22Rv1 (cell line): ENCODE measurements at regions not wholly inside any gene's neighbourhood (a gene's known extent, or its start where the extent isn't known, plus 50 kb on each side); places are given as distances from the start of the nearest gene placed in this dataset.

ENCODE experiments used
- H3K27ac ChIP-seq: fragments of 450-650 bp; 2 replicates; pipeline ENCODE4 v1.5.1; 2017
- ZFX ChIP-seq: fragments of 450-650 bp; IDR thresholded peaks from 2 replicates; pipeline ENCODE4 v1.6.1; 2017; ENCODE audit warnings: antibody characterized with exemption, borderline replicate concordance
- TF ChIP-seq, protein P1 (sequence below): fragments of 450-650 bp; IDR thresholded peaks from 2 replicates; pipeline ENCODE4 v1.5.1; 2017; ENCODE audit warnings: mild to moderate bottlenecking

DNA sequence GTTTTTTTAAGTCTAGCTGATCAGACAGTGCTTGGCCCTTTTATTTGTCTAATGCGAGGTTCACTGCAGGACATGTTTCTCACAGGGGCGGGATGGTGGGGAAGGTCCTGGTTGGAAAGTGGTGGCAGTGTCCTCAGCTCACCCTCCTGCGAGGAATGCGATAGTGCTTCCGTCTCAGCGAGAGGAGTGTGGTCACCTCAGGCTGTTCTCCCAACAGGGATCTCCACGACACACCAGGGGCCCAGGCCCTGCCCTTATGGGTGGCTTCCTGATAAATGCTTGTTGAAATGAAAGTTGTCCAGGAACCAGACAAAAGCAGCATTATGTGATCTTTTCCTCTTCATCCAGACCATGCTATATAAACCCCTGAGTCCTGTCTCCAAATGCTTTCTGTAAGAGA lies 70.1 kb downstream of the BOLA3 start:
- no peak overlapping the region for H3K27ac ChIP-seq

DNA sequence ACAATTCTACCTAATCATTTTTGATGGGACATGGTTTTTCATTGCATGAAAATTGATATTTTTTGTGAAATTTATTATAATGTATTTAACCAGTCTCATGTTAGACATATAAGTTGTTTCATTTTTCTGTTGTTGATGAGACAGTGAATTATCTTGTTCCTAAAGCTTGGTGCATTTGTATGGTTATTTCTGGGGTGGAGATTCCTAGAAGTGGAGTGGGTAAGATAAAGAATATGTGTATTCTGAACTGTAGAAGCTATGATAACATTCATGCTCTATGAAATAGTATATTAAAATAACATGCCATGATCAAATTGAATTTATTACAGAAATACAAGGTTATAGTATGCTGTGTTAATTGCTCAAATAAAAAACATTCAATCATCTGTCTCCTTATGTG lies 69.2 kb downstream of the BOLA3 start:
- TF ChIP-seq, protein P1, sequence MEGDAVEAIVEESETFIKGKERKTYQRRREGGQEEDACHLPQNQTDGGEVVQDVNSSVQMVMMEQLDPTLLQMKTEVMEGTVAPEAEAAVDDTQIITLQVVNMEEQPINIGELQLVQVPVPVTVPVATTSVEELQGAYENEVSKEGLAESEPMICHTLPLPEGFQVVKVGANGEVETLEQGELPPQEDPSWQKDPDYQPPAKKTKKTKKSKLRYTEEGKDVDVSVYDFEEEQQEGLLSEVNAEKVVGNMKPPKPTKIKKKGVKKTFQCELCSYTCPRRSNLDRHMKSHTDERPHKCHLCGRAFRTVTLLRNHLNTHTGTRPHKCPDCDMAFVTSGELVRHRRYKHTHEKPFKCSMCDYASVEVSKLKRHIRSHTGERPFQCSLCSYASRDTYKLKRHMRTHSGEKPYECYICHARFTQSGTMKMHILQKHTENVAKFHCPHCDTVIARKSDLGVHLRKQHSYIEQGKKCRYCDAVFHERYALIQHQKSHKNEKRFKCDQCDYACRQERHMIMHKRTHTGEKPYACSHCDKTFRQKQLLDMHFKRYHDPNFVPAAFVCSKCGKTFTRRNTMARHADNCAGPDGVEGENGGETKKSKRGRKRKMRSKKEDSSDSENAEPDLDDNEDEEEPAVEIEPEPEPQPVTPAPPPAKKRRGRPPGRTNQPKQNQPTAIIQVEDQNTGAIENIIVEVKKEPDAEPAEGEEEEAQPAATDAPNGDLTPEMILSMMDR, result no peak
- no peak for TF ChIP-seq ZFX
- no peak overlapping the region for H3K27ac ChIP-seq

More for the DNA sequence above, 70.1 kb downstream of the BOLA3 start:
- TF ChIP-seq ZFX, result no peak
- TF ChIP-seq, protein P1, result no peak

DNA sequence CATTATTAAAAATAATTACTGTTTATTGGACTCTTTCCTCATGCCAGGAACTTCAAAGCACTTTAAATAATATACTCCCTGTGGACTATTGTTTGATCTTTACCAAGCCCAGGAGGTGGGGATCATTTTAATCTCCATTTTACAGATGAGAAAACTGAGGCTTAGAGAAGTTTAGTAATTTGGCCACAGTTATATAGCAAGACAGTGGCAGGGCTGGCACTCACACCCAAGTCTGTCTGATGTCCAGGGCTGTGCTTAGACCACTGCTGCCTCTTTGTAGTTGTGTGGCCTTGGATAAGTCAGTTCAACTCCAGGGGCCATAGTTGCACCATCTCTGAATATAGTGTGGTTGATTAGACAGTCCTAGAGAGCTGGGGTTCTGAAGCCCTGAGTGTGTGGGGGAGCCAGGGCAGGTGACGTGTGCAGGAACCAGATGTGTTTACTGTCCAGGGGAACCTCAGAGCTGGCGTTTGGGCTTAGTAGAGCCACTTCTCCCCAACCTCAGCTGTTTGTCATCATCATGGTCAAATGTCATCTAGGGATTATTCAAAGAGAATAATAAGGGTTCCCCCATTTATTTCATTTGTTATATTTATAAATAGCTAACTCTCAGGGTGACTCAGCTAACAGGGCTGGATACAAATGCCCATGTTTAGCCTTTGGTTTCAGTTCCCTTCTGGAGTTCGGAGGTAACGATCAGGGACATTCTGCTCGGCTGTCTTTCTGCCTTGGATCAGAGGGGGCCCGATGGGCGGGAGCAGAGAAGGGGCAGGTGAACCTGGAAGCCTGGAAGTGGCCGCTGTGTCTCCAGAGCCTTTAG lies 68.0 kb downstream of the BOLA3 start:
- no peak overlapping the region for H3K27ac ChIP-seq

DNA sequence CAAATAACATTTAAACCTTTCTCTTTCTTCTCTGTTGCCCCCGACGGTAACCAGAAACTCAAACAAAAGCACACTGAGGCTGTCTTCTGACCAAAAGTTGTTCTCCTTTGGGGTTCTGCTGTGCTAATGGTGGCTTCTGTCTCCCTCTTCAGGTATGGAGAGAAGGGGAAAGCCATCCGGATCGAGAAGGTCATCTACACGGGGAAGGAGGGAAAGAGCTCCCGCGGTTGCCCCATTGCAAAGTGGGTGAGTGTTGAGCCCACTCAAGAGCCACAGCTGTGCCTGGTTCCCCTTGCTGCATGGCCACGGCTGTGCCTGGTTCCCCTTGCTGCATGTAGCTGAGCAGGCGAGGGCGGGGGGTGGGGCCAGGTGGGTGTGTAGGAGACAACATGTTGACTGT lies 67.4 kb downstream of the BOLA3 start:
- H3K27ac ChIP-seq, result no peak overlapping the region

More for the DNA sequence above, 68.0 kb downstream of the BOLA3 start:
- no peak for TF ChIP-seq ZFX
- TF ChIP-seq, protein P1, result no peak

DNA sequence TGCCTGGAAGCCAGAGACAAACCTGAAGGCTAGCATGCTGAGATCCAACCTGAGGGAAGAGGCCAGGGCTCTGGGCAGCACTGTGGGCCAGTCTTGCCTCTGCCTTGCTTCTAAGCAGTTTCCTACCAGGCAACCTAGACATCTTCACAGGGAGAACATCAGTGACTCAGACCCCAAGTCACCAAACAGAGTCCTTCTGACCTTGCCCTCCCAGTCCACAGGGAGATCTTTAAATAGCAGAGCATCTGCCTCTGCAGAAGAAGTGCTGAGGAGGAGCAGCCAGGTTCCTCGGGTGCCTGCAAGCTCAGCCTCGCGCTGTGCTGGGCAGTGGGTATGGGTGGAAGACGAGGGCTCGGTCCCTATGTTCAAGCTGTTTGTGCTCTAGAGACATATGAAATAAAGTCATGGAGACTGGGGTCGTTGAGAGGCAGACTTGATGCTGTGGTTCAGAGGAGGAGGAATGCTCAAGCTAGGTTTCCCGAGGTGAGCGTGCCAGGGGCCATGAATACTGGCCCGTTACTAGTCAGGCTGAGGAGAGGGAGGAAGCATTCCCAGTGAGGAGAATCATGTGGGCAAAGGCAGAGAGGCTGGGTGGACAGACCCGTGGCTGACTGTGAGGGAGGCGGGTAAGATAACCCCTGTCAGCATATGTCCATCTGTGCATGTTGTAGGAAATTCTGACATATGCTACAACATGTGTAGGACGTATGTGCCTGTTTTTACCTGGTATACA lies 66.5 kb downstream of the BOLA3 start:
- no peak for TF ChIP-seq ZFX
- TF ChIP-seq, protein P1, result no peak
- H3K27ac ChIP-seq, result no peak overlapping the region

More for the DNA sequence above, 67.4 kb downstream of the BOLA3 start:
- TF ChIP-seq, protein P1, result no peak
- no peak for TF ChIP-seq ZFX

DNA sequence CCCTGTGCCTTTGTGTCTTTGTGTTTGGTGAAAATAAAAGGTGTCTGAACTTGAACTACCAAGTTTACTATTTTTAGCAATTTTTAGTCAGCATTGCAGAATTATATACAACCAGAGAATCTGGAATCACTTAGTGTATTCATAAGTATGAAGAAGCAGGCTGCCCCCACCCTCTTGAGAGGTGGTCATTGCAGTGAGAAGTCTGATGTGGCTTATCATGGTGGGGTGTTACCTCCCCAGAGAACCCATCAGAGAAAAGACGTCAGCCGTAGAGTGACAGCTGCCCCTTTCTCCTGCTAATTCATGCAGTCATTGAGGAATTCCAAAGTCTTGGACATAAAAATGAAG lies 66.0 kb downstream of the BOLA3 start:
- TF ChIP-seq, protein P1, result no peak
- TF ChIP-seq ZFX, result no peak
- H3K27ac ChIP-seq, result no peak overlapping the region

DNA sequence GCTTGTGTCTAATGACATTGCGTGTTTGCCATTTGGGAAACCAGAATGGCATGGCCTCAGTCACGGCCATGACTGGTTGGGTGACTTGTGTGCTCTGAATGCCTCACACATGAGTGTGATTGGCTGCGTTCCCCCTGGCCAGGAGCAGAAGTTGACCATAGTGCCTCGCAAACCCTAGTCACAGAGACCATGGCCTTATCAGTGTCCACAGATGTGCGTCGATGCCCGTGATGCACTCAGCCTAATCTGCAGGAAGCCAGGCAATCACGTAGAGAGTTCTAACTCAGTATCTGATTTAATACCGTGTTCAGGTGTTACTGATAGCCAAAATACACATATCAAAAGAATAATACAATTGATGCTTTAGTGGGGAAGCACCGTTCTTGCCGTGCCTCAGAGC lies 64.0 kb downstream of the BOLA3 start:
- no peak overlapping the region for H3K27ac ChIP-seq
- TF ChIP-seq, protein P1, result no peak
- TF ChIP-seq ZFX, result no peak
